ENCODE measurements at regions not wholly inside any gene's neighbourhood (a gene's known extent, or its start where the extent isn't known, plus 50 kb on each side); places are given as distances from the start of the nearest gene placed in this dataset.
A peak's percentile ranks its signal among the peaks of the same experiment; 100 is the strongest.

DNA sequence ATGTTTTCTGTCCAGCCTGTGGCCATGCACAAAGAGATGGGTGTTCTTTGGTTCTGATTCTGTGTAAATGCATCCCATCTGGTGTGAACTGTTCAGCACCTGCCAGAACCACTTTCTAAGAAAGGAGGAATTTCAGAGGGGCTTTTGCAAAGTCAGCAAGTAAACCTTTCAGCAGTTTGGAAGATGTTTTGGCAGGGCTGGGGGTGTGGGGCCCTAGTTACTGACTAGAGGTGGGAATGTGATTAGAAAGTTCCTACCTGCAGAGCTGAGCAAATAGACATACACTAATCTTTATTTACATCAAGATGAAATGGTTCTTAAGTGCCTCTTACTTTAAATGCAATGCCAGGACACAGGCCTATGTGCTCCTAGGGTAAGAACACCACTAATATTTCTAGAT, 378.1 kb upstream of the USP24 start:
- no peak overlapping the region for H3K4me3 ChIP-seq (ENCODE audit: severe bottlenecking)
- H3K27me3 ChIP-seq (ENCODE audit: insufficient read depth, poor library complexity, severe bottlenecking), result no peaks in the 10 kb centered on the region
- TF ChIP-seq, protein P1, sequence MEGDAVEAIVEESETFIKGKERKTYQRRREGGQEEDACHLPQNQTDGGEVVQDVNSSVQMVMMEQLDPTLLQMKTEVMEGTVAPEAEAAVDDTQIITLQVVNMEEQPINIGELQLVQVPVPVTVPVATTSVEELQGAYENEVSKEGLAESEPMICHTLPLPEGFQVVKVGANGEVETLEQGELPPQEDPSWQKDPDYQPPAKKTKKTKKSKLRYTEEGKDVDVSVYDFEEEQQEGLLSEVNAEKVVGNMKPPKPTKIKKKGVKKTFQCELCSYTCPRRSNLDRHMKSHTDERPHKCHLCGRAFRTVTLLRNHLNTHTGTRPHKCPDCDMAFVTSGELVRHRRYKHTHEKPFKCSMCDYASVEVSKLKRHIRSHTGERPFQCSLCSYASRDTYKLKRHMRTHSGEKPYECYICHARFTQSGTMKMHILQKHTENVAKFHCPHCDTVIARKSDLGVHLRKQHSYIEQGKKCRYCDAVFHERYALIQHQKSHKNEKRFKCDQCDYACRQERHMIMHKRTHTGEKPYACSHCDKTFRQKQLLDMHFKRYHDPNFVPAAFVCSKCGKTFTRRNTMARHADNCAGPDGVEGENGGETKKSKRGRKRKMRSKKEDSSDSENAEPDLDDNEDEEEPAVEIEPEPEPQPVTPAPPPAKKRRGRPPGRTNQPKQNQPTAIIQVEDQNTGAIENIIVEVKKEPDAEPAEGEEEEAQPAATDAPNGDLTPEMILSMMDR (IDR thresholded peaks at IDR 0.05; ENCODE audit: poor library complexity, severe bottlenecking), result no peak
- no peaks in the 10 kb centered on the region for H3K9me3 ChIP-seq (ENCODE audit: severe bottlenecking)
- peaks cover 7% of the 10 kb centered on the region for H3K4me1 ChIP-seq (ENCODE audit: insufficient read depth, poor library complexity, severe bottlenecking)
- no peaks in the 10 kb centered on the region for H3K36me3 ChIP-seq (ENCODE audit: low read depth)
- ATAC-seq (ENCODE audit: low read depth) (no peak), DNase-seq (ENCODE audit: low spot score) (no peak)
- no peak overlapping the region for H3K27ac ChIP-seq (ENCODE audit: poor library complexity, severe bottlenecking)

DNA sequence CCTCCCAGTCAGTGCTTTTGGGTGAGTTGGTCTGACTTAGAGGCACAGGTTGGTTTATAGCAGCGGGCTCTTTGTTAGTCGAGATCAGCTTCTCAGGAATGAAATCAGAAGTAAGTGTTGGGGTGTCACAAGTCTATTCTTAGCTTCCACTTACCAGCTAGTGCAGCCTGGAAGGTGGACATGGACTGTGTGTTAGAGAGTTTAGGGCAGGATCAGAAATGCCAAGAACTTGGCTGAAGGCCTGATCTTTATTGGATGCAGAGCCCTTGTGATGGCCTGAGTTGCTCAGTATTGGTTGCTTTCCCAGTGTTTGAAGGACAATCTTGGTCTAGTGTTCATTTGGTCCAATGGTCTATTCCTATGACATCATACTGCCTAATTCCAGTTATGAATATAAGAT, 377.0 kb upstream of the USP24 start:
- TF ChIP-seq, protein P1 (IDR thresholded peaks at IDR 0.05; ENCODE audit: poor library complexity, severe bottlenecking), result no peak

DNA sequence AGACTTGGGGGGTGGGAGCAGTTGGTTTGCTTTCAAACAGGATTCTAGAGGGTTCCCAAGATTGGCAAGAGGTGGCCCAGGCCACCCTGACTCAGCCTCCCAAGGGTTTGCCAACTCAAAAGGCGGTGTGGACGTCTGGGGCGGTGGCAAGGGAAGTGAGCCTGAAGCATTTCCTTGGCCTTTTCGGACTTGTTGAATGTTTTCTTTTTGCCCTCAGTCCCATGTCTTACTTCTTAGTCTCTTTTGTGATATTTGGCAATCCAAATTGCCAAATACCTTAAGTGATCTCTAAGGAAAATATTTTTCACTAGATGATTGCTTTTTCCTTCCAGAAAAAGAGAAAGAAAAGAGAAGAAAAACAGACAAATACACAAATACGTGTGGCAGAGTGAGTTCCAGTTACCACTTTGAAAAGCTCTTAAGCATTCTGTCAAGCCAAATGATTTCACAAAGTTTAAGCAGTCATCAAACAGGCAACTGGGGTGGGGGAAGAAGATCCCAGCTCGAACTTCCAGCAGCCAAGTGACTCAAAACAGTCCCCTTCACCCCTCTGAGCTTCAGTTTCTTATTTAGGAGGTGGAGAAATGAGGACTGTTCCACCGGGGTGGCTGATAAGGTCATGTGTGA, 374.6 kb upstream of the USP24 start:
- Histone ChIP-seq H3K9me3 (ENCODE audit: severe bottlenecking) (no peaks in the 10 kb centered on the region), H3K27me3 (ENCODE audit: insufficient read depth, poor library complexity, severe bottlenecking) (no peaks in the 10 kb centered on the region), H3K4me3 (ENCODE audit: severe bottlenecking) (no peak overlapping the region), H3K4me1 (ENCODE audit: insufficient read depth, poor library complexity, severe bottlenecking) (peaks cover 8% of the 10 kb centered on the region), H3K36me3 (ENCODE audit: low read depth) (no peaks in the 10 kb centered on the region), H3K27ac (ENCODE audit: poor library complexity, severe bottlenecking) (peak overlapping the region; percentile 48)
- ATAC-seq (ENCODE audit: low read depth) (peak; percentile 65; the same call in 2 of the 3 replicates), DNase-seq (ENCODE audit: low spot score) (no peak)
- TF ChIP-seq, protein P1 (IDR thresholded peaks at IDR 0.05; ENCODE audit: poor library complexity, severe bottlenecking), result no peak

More for the DNA sequence above, 377.0 kb upstream of the USP24 start:
- no peak overlapping the region for H3K27ac ChIP-seq (ENCODE audit: poor library complexity, severe bottlenecking)
- peaks cover 7% of the 10 kb centered on the region for H3K4me1 ChIP-seq (ENCODE audit: insufficient read depth, poor library complexity, severe bottlenecking)
- H3K4me3 ChIP-seq (ENCODE audit: severe bottlenecking), result no peak overlapping the region
- no peaks in the 10 kb centered on the region for H3K36me3 ChIP-seq (ENCODE audit: low read depth)
- H3K9me3 ChIP-seq (ENCODE audit: severe bottlenecking), result no peaks in the 10 kb centered on the region
- no peaks in the 10 kb centered on the region for H3K27me3 ChIP-seq (ENCODE audit: insufficient read depth, poor library complexity, severe bottlenecking)
- no peak for ATAC-seq (ENCODE audit: low read depth)
- DNase-seq (ENCODE audit: low spot score), result no peak

DNA sequence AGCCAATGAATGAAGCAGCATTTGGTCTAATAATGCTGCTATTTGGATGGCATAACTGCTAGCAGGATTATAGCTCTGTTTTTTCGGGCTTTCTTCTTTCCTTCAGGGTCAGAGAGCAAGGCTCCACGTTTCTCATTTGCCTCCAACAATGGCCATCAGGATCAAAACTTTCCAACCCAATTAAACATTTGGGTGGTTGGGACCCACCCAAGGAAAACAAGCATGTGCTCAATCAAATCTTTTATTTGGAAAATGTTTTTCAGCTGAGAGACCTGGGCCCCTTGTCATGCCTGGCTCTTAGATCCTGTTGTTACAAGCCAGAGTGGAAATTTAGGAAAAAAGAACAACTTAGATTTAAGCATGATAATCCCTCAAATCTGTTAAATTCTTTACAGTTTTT, 373.1 kb upstream of the USP24 start:
- no peaks in the 10 kb centered on the region for H3K27me3 ChIP-seq (ENCODE audit: insufficient read depth, poor library complexity, severe bottlenecking)
- TF ChIP-seq, protein P1 (IDR thresholded peaks at IDR 0.05; ENCODE audit: poor library complexity, severe bottlenecking), result no peak
- H3K27ac ChIP-seq (ENCODE audit: poor library complexity, severe bottlenecking), result no peak overlapping the region
- ATAC-seq (ENCODE audit: low read depth), result no peak
- no peak overlapping the region for H3K4me3 ChIP-seq (ENCODE audit: severe bottlenecking)
- H3K9me3 ChIP-seq (ENCODE audit: severe bottlenecking), result no peaks in the 10 kb centered on the region
- H3K36me3 ChIP-seq (ENCODE audit: low read depth), result no peaks in the 10 kb centered on the region
- DNase-seq (ENCODE audit: low spot score), result no peak
- H3K4me1 ChIP-seq (ENCODE audit: insufficient read depth, poor library complexity, severe bottlenecking), result peaks cover 12% of the 10 kb centered on the region

DNA sequence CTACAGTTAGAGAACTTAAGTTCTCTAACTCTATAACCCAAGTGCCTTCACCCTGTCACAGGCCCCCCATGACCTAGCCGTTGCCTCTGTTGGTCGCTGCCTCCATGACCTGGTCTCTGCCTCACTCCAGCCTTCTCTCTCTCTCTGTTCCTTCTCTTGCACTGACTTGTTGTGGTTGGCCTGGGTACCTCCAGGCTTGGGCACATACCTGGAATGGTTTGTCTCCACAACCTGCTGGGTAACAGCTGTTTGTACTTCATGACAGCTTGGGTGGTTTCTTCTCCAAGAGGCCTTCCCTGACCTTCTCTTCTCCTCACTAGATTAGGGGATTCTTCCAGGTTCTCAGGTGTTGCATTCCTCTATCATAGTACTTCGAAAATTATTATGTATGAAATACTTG, 371.6 kb upstream of the USP24 start:
- TF ChIP-seq, protein P1 (IDR thresholded peaks at IDR 0.05; ENCODE audit: poor library complexity, severe bottlenecking), result no peak
- Histone ChIP-seq H3K4me1 (ENCODE audit: insufficient read depth, poor library complexity, severe bottlenecking) (peaks cover 12% of the 10 kb centered on the region), H3K27ac (ENCODE audit: poor library complexity, severe bottlenecking) (no peak overlapping the region), H3K27me3 (ENCODE audit: insufficient read depth, poor library complexity, severe bottlenecking) (no peaks in the 10 kb centered on the region), H3K9me3 (ENCODE audit: severe bottlenecking) (no peaks in the 10 kb centered on the region), H3K4me3 (ENCODE audit: severe bottlenecking) (no peak overlapping the region), H3K36me3 (ENCODE audit: low read depth) (no peaks in the 10 kb centered on the region)
- ATAC-seq (ENCODE audit: low read depth), result no peak
- DNase-seq (ENCODE audit: low spot score), result no peak

Measured in RWPE2 (cell line).